Neural progenitor cell (in vitro differentiated cells): ENCODE measurements at regions not wholly inside any gene's neighbourhood (a gene's known extent, or its start where the extent isn't known, plus 50 kb on each side); places are given as distances from the start of the nearest gene placed in this dataset.

Experiments
- DNase-seq: peaks from one replicate; pipeline ENCODE4 v3.0.0-alpha.2; 2016; ENCODE audit warnings: low spot score
- H2AFZ ChIP-seq: fragments of 200-600 bp; sonication (generic); replicated peaks from 2 replicates; pipeline ENCODE4 v1.6.1; 2016; ENCODE audit warnings: antibody characterized with exemption
- H3F3A ChIP-seq: fragments of 200-600 bp; sonication (generic); 2 replicates; pipeline ENCODE4 v1.6.1; 2016; ENCODE audit warnings: antibody characterized with exemption, low read depth
- H3K27ac ChIP-seq: fragments of 200-600 bp; sonication (generic); 2 replicates; pipeline ENCODE4 v1.5.1; 2016; ENCODE audit warnings: mild to moderate bottlenecking
- H3K27me3 ChIP-seq: fragments of 200-600 bp; sonication (generic); 2 replicates; pipeline ENCODE4 v1.6.1; 2016; ENCODE audit warnings: mild to moderate bottlenecking, moderate library complexity
- H3K36me3 ChIP-seq: fragments of 200-600 bp; sonication (generic); 2 replicates; pipeline ENCODE4 v1.5.1; 2016
- H3K4me1 ChIP-seq: fragments of 200-600 bp; sonication (generic); 2 replicates; pipeline ENCODE4 v1.6.1; 2016; ENCODE audit warnings: mixed run types
- H3K4me2 ChIP-seq: fragments of 200-600 bp; sonication (generic); 2 replicates; pipeline ENCODE4 v1.6.1; 2016
- H3K4me3 ChIP-seq: fragments of 200-600 bp; sonication (generic); 2 replicates; pipeline ENCODE4 v1.5.1; 2016
- H3K79me2 ChIP-seq: fragments of 200-600 bp; sonication (generic); 2 replicates; pipeline ENCODE4 v1.6.1; 2016; ENCODE audit warnings: low read depth
- H3K9ac ChIP-seq: fragments of 200-600 bp; sonication (generic); 2 replicates; pipeline ENCODE4 v1.6.1; 2016
- H3K9me3 ChIP-seq: fragments of 200-600 bp; sonication (generic); 2 replicates; pipeline ENCODE4 v1.5.1; 2016; ENCODE audit warnings: low read depth
- H4K20me1 ChIP-seq: fragments of 200-600 bp; sonication (generic); 2 replicates; pipeline ENCODE4 v1.6.1; 2016; ENCODE audit warnings: low read depth
- H3K27ac Mint-ChIP-seq: 3 replicates; pipeline ENCODE4 v1.8.0; 2021; ENCODE audit warnings: mixed read lengths
- H3K27me3 Mint-ChIP-seq: 2 replicates; pipeline ENCODE4 v1.8.0; 2022; ENCODE audit warnings: low read depth, mild to moderate bottlenecking, inconsistent platforms, moderate library complexity, mixed read lengths; ENCODE audit not compliant: insufficient read depth
- H3K36me3 Mint-ChIP-seq: 3 replicates; pipeline ENCODE4 v1.8.0; 2021; ENCODE audit warnings: mixed read lengths
- H3K4me1 Mint-ChIP-seq: 3 replicates; pipeline ENCODE4 v1.8.0; 2021; ENCODE audit warnings: mixed read lengths
- H3K4me3 Mint-ChIP-seq: 3 replicates; pipeline ENCODE4 v1.8.0; 2021; ENCODE audit warnings: mild to moderate bottlenecking, moderate library complexity, mixed read lengths
- H3K9me3 Mint-ChIP-seq: 3 replicates; pipeline ENCODE4 v1.8.0; 2020; ENCODE audit warnings: mixed read lengths
- CTCF ChIP-seq: fragments of 200-600 bp; sonication (generic); IDR thresholded peaks from 2 replicates; pipeline ENCODE4 v1.5.1; 2017; ENCODE audit warnings: antibody characterized with exemption, mild to moderate bottlenecking
- EZH2 ChIP-seq: fragments of 200-600 bp; sonication (generic); IDR thresholded peaks from 2 replicates; pipeline ENCODE4 v1.6.1; 2017; ENCODE audit warnings: antibody characterized with exemption, mild to moderate bottlenecking, moderate library complexity
- EZH2phosphoT487 ChIP-seq: fragments of 200-600 bp; sonication (generic); IDR thresholded peaks from 2 replicates; pipeline ENCODE4 v1.6.1; 2017; ENCODE audit warnings: antibody characterized with exemption

- H4K20me1 ChIP-seq = no peaks in the 10 kb centered on the region
- no peak for DNase-seq
- TF ChIP-seq EZH2phosphoT487 = no peak
- no peak for TF ChIP-seq EZH2
- no peak for TF ChIP-seq CTCF
- H3K4me1 ChIP-seq = peaks cover 5% of the 10 kb centered on the region
- H3K4me3 ChIP-seq = no peak overlapping the region
- H3K36me3 ChIP-seq = no peaks in the 10 kb centered on the region
- Mint-ChIP-seq H3K27ac (peak overlapping the region; percentile 17), H3K9me3 (peaks cover 35% of the 10 kb centered on the region), H3K4me3 (no peak overlapping the region), H3K27me3 (no peaks in the 10 kb centered on the region), H3K36me3 (peaks cover 13% of the 10 kb centered on the region), H3K4me1 (peaks cover 23% of the 10 kb centered on the region)
- H3K27me3 ChIP-seq = no peaks in the 10 kb centered on the region
- no peak overlapping the region for H3K9ac ChIP-seq
- H2AFZ ChIP-seq = no peak overlapping the region
- H3F3A ChIP-seq = no peaks in the 10 kb centered on the region
- no peak overlapping the region for H3K27ac ChIP-seq
- H3K9me3 ChIP-seq = no peaks in the 10 kb centered on the region
- no peak overlapping the region for H3K4me2 ChIP-seq
- no peaks in the 10 kb centered on the region for H3K79me2 ChIP-seq
These were observed 347.7 kb upstream of the SPRY2 start for GRCh38 chr13:80688593-80688992.

- peaks cover 8% of the 10 kb centered on the region for H3K36me3 Mint-ChIP-seq
- H3K4me3 Mint-ChIP-seq = no peak overlapping the region
- H3K9ac ChIP-seq = no peak overlapping the region
- no peaks in the 10 kb centered on the region for H3K79me2 ChIP-seq
- peaks cover 2% of the 10 kb centered on the region for H3K27me3 Mint-ChIP-seq
- H3K9me3 ChIP-seq = no peaks in the 10 kb centered on the region
- H3K4me1 ChIP-seq = peaks cover 5% of the 10 kb centered on the region
- H3F3A ChIP-seq = no peaks in the 10 kb centered on the region
- peaks cover 24% of the 10 kb centered on the region for H3K9me3 Mint-ChIP-seq
- H3K36me3 ChIP-seq = no peaks in the 10 kb centered on the region
- H3K27ac Mint-ChIP-seq = peak overlapping the region; percentile 59
- no peak overlapping the region for H3K27ac ChIP-seq
- no peak overlapping the region for H3K4me3 ChIP-seq
- DNase-seq = no peak
- H3K4me2 ChIP-seq = no peak overlapping the region
- H4K20me1 ChIP-seq = no peaks in the 10 kb centered on the region
- no peaks in the 10 kb centered on the region for H3K27me3 ChIP-seq
- H2AFZ ChIP-seq = no peak overlapping the region
- TF ChIP-seq EZH2phosphoT487 (no peak), EZH2 (no peak), CTCF (no peak)
- H3K4me1 Mint-ChIP-seq = peaks cover 24% of the 10 kb centered on the region
These were observed 345.0 kb upstream of the SPRY2 start for GRCh38 chr13:80685942-80686341.

- DNase-seq = no peak
- H3K4me3 Mint-ChIP-seq = peak overlapping the region; percentile 58
- no peak overlapping the region for H3K4me2 ChIP-seq
- no peak overlapping the region for H3K27ac ChIP-seq
- no peaks in the 10 kb centered on the region for H3K36me3 ChIP-seq
- H3K79me2 ChIP-seq = no peaks in the 10 kb centered on the region
- H3K9me3 Mint-ChIP-seq = peaks cover 18% of the 10 kb centered on the region
- no peak overlapping the region for H3K4me3 ChIP-seq
- H3K27ac Mint-ChIP-seq = peak overlapping the region; percentile 96
- H3K36me3 Mint-ChIP-seq = peaks cover 7% of the 10 kb centered on the region
- no peaks in the 10 kb centered on the region for H4K20me1 ChIP-seq
- H3K9ac ChIP-seq = no peak overlapping the region
- H3K9me3 ChIP-seq = no peaks in the 10 kb centered on the region
- TF ChIP-seq EZH2phosphoT487 (no peak), EZH2 (no peak), CTCF (no peak)
- H3K4me1 ChIP-seq = peaks cover 5% of the 10 kb centered on the region
- H2AFZ ChIP-seq = peak overlapping the region; percentile 78
- H3K27me3 Mint-ChIP-seq = peaks cover 2% of the 10 kb centered on the region
- no peaks in the 10 kb centered on the region for H3K27me3 ChIP-seq
- peaks cover 24% of the 10 kb centered on the region for H3K4me1 Mint-ChIP-seq
- H3F3A ChIP-seq = no peaks in the 10 kb centered on the region
These were observed 343.5 kb upstream of the SPRY2 start for GRCh38 chr13:80684217-80684991.
